Panc1 (cell line): ENCODE measurements at regions not wholly inside any gene's neighbourhood (a gene's known extent, or its start where the extent isn't known, plus 50 kb on each side); places are given as distances from the start of the nearest gene placed in this dataset.

Source experiments
- ATAC-seq: fragments of 200-7000 bp; cut with Tn5 transposase; 2 replicates; pipeline ENCODE4 v1.9.1; 2020; ENCODE audit warnings: mild to moderate bottlenecking, moderate library complexity
- BruUV-seq: library from RNA; stranded (reverse); fragments of 400-500 nt; replicated peaks from 2 replicates; lab custom pipeline; 2021; lab: Mats Ljungman, UMichigan
- CTCF ChIA-PET: fragments of 300-600 bp; sonication (Branson Sonifier 250); formaldehyde crosslinking; loops from one replicate; lab custom pipeline; 2022; ENCODE audit warnings: antibody characterized with exemption; lab: Charles Lee
- POLR2A ChIA-PET: fragments of 300-600 bp; sonication (Branson Sonifier 250); formaldehyde crosslinking; loops from one replicate; lab custom pipeline; 2022; ENCODE audit warnings: antibody characterized with exemption; lab: Charles Lee
- DNase-seq: peaks from one replicate; pipeline ENCODE4 v3.0.0-alpha.2; 2010; ENCODE audit warnings: low read depth, low spot score
- H3K27ac ChIP-seq: 2 replicates; pipeline ENCODE4 v1.5.1; 2011; ENCODE audit warnings: mild to moderate bottlenecking, low read length, inconsistent platforms
- H3K27me3 ChIP-seq: fragments of 200-500 bp; sonication (Bioruptor generic); 2 replicates; pipeline ENCODE4 v1.6.0; 2014; ENCODE audit warnings: low read length, inconsistent platforms; ENCODE audit not compliant: control insufficient read depth, insufficient read depth
- H3K36me3 ChIP-seq: fragments of 200-500 bp; sonication (Bioruptor generic); 2 replicates; pipeline ENCODE4 v1.5.1; 2014; ENCODE audit warnings: inconsistent platforms, mild to moderate bottlenecking, low read length, moderate library complexity; ENCODE audit not compliant: control insufficient read depth, insufficient read depth
- H3K4me1 ChIP-seq: 2 replicates; pipeline ENCODE4 v1.5.1; 2011; ENCODE audit warnings: inconsistent platforms, mild to moderate bottlenecking, low read length, moderate library complexity; ENCODE audit not compliant: control insufficient read depth, insufficient read depth
- H3K4me3 ChIP-seq, 2 experiments: 2 replicates each; pipeline ENCODE4 v1.5.1; 2011 to 2012; ENCODE audit warnings: low read depth in 2 of 2, low read length in 2 of 2, mild to moderate bottlenecking in 2 of 2, inconsistent platforms in 1 of 2, moderate library complexity in 1 of 2
- H3K9me3 ChIP-seq: fragments of 200-500 bp; sonication (Bioruptor generic); 2 replicates; pipeline ENCODE4 v1.5.1; 2014; ENCODE audit warnings: low read depth, mild to moderate bottlenecking, inconsistent platforms, low read length, moderate library complexity; ENCODE audit not compliant: control insufficient read depth, insufficient read depth
- POLR2AphosphoS5 ChIP-seq: IDR thresholded peaks from 2 replicates; pipeline ENCODE4 v1.6.1; 2012; ENCODE audit warnings: mild to moderate bottlenecking, low read depth, low read length, moderate library complexity
- REST ChIP-seq, 2 experiments: IDR thresholded peaks; 2 replicates each; pipeline ENCODE4 v1.6.1; 2011 to 2012; ENCODE audit warnings: low read depth in 2 of 2, control low read depth in 1 of 2, low read length in 1 of 2, mild to moderate bottlenecking in 1 of 2, moderate library complexity in 1 of 2; ENCODE audit not compliant: insufficient read depth in 1 of 2
- SIN3A ChIP-seq: IDR thresholded peaks from 2 replicates; pipeline ENCODE4 v1.6.1; 2012; ENCODE audit warnings: low read depth, mild to moderate bottlenecking, low read length, moderate library complexity, borderline replicate concordance; ENCODE audit not compliant: insufficient read depth
- TCF7L2 ChIP-seq: IDR thresholded peaks from 2 replicates; pipeline ENCODE4 v1.6.1; 2011; ENCODE audit warnings: mild to moderate bottlenecking, low read depth, low read length, inconsistent platforms
- in situ Hi-C: cut with HindIII; loops from 2 replicates; pipeline ENCODE4 v1.10.0; 2016; ENCODE audit warnings: low sequenced_read_pairs, low pct_unique_long_range_greater_than_20kb
- intact Hi-C: fragments of 100-400 bp; cut with micrococcal nuclease; formaldehyde crosslinking; loops from one replicate; pipeline ENCODE4 v1.10.0; 2022; ENCODE audit not compliant: unreplicated experiment
- TF ChIP-seq, protein P1 (sequence below): fragments of 450-650 bp; IDR thresholded peaks from 2 replicates; pipeline ENCODE4 v1.5.1; 2017; ENCODE audit warnings: mild to moderate bottlenecking

DNA sequence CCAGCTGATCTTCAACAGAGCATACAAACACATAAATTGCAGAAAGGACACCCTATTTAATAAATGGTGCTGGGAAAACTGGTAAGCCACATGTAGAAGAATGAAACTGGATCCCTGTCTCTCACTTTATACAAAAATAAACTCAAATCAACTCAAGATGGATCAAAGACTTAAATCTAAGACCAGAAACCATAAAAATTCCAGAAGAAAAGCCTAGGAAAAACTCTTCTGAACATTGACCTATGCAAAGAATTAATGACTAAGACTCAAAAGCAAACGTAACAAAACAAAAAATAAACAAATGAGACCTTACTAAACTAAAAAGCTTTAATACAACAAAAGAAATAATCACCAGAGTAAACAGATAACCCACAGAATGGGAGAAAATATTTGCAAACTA, 74.5 kb upstream of the ABCC4 start:
- in situ Hi-C loops (no loop called here), intact Hi-C loops (no loop called here)
- CTCF ChIA-PET = no interaction called here
- no peak for TF ChIP-seq SIN3A
- no peak for TF ChIP-seq REST (IDR thresholded peaks at IDR 0.05; ENCODE audit: insufficient read depth in 1 of 2, low read depth in 2 of 2, low read length in 1 of 2)
- TF ChIP-seq, protein P1, sequence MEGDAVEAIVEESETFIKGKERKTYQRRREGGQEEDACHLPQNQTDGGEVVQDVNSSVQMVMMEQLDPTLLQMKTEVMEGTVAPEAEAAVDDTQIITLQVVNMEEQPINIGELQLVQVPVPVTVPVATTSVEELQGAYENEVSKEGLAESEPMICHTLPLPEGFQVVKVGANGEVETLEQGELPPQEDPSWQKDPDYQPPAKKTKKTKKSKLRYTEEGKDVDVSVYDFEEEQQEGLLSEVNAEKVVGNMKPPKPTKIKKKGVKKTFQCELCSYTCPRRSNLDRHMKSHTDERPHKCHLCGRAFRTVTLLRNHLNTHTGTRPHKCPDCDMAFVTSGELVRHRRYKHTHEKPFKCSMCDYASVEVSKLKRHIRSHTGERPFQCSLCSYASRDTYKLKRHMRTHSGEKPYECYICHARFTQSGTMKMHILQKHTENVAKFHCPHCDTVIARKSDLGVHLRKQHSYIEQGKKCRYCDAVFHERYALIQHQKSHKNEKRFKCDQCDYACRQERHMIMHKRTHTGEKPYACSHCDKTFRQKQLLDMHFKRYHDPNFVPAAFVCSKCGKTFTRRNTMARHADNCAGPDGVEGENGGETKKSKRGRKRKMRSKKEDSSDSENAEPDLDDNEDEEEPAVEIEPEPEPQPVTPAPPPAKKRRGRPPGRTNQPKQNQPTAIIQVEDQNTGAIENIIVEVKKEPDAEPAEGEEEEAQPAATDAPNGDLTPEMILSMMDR = no peak
- TF ChIP-seq TCF7L2 = no peak
- TF ChIP-seq POLR2AphosphoS5 = no peak
- DNase-seq (no peak), ATAC-seq (no peak)
- POLR2A ChIA-PET = no interaction called here
- Histone ChIP-seq H3K4me3 (no peak overlapping the region), H3K27ac (no peak overlapping the region), H3K27me3 (no peaks in the 10 kb centered on the region), H3K9me3 (no peaks in the 10 kb centered on the region), H3K36me3 (no peaks in the 10 kb centered on the region), H3K4me1 (no peaks in the 10 kb centered on the region)
- BruUV-seq = no TSS peak

GRCh38 chr13:95378603-95379002, 77.4 kb upstream of the ABCC4 start:
- no peak for TF ChIP-seq SIN3A
- TF ChIP-seq, protein P1 = no peak
- TF ChIP-seq REST (IDR thresholded peaks at IDR 0.05; ENCODE audit: insufficient read depth in 1 of 2, low read depth in 2 of 2, low read length in 1 of 2) = no peak
- no peak for TF ChIP-seq TCF7L2
- no peak for TF ChIP-seq POLR2AphosphoS5
- CTCF ChIA-PET = no interaction called here
- DNase-seq = no peak
- no peaks in the 10 kb centered on the region for H3K27me3 ChIP-seq
- POLR2A ChIA-PET = no interaction called here
- H3K36me3 ChIP-seq = no peaks in the 10 kb centered on the region
- in situ Hi-C loops (no loop called here), intact Hi-C loops (no loop called here)
- H3K4me1 ChIP-seq = no peaks in the 10 kb centered on the region; the same call in 1 of the 2 replicates
- no peak overlapping the region for H3K27ac ChIP-seq
- ATAC-seq = peak; percentile 60; the same call in 1 of the 2 replicates
- H3K9me3 ChIP-seq = no peaks in the 10 kb centered on the region
- H3K4me3 ChIP-seq = no peak overlapping the region
- BruUV-seq = no TSS peak
